ENCODE measurements at regions not wholly inside any gene's neighbourhood (a gene's known extent, or its start where the extent isn't known, plus 50 kb on each side); places are given as distances from the start of the nearest gene placed in this dataset.

DNA sequence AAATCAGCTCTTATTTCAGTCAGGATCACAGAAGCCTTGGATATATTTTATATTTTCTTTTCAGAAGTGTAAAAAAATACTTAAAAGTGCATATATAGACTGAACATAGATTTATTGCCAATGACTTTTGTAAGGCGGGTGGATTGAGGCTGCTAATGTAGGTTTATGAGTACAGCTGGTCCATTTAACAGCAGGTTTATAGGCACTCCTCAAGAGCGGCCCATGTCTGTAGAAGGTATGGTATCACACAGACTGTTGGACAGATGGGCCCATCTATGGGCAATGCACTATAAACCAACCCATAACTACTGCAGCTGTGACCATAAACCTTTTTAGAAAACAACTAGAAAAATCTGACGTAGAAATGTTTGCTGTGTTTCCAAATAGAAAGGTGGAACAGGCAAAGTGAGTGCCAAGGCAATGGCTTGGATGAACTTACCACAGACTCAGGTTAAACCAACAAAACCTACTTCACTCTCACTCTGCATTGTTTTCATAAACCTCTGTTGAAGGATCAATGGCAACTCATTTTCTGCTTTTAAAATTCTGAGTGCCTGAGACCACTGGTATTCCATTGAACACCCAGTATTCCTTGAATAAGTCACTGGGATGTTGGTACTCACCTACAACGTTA lies 170.6 kb upstream of the EYA4 start:
- no peak for TF ChIP-seq CTCF (conservative IDR thresholded peaks at IDR 0.05; ENCODE audit: low read depth, low read length)
- no peak overlapping the region for H3K4me3 ChIP-seq (ENCODE audit: low read depth, low read length)
- DNase-seq (ENCODE audit: low read depth): no peak

GRCh38 chr6:133079901-133080300 lies 161.3 kb upstream of the EYA4 start:
- no peak overlapping the region for H3K4me3 ChIP-seq (ENCODE audit: low read depth, low read length)
- DNase-seq (ENCODE audit: low read depth): no peak
- no peak for TF ChIP-seq CTCF (conservative IDR thresholded peaks at IDR 0.05; ENCODE audit: low read depth, low read length)

GRCh38 chr6:133083248-133083967 lies 157.7 kb upstream of the EYA4 start:
- H3K4me3 ChIP-seq (ENCODE audit: low read depth, low read length): no peak overlapping the region
- TF ChIP-seq CTCF (conservative IDR thresholded peaks at IDR 0.05; ENCODE audit: low read depth, low read length): no peak
- DNase-seq (ENCODE audit: low read depth): no peak

DNA sequence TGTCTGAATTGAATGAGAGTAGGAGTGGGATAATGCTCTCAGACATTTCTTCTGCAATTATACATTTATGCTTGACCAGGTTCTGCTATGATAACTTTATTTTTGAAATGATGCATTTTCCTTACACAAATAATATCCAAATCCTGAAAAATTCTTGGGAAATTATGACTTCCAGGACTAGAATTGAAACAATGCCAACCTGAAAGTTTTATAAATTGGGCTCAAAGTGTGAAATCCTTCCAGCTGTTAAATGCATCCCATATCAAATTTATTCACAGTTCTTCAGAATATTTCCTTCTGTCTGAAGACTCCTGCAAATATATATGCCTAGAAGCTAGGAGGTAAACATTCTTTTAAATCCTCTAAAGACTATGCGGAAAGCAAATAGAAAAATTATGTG lies 155.7 kb upstream of the EYA4 start:
- TF ChIP-seq CTCF (conservative IDR thresholded peaks at IDR 0.05; ENCODE audit: low read depth, low read length): no peak
- H3K4me3 ChIP-seq (ENCODE audit: low read depth, low read length): no peak overlapping the region

GRCh38 chr6:133085896-133086295 lies 155.3 kb upstream of the EYA4 start:
- no peak overlapping the region for H3K4me3 ChIP-seq (ENCODE audit: low read depth, low read length)
- no peak for DNase-seq (ENCODE audit: low read depth)
- no peak for TF ChIP-seq CTCF (conservative IDR thresholded peaks at IDR 0.05; ENCODE audit: low read depth, low read length)

More for the DNA sequence above, 155.7 kb upstream of the EYA4 start:
- no peak for DNase-seq (ENCODE audit: low read depth)

- TF ChIP-seq CTCF (conservative IDR thresholded peaks at IDR 0.05; ENCODE audit: low read depth, low read length): no peak
- H3K4me3 ChIP-seq (ENCODE audit: low read depth, low read length): no peak overlapping the region
- no peak for DNase-seq (ENCODE audit: low read depth)
Observed at GRCh38 chr6:133088931-133089695, 152.0 kb upstream of the EYA4 start.
